ENCODE measurements at regions not wholly inside any gene's neighbourhood (a gene's known extent, or its start where the extent isn't known, plus 50 kb on each side); places are given as distances from the start of the nearest gene placed in this dataset.

- no peak for TF ChIP-seq CTCF (IDR thresholded peaks at IDR 0.05)
- no peak for TF ChIP-seq POLR2A (IDR thresholded peaks at IDR 0.05)
These were observed 151.0 kb downstream of the SH2D1A start for GRCh38 chrX:124497386-124497785.

All from vagina (tissue), 2 donors.